Thyroid gland (tissue), 4 donors: ENCODE measurements at regions not wholly inside any gene's neighbourhood (a gene's known extent, or its start where the extent isn't known, plus 50 kb on each side); places are given as distances from the start of the nearest gene placed in this dataset.

Experiments used
- CTCF ChIP-seq, 6 experiments: fragments of 200-600 bp in 3 of 6; fragments of 450-650 bp in 3 of 6; sonication (generic) in 3 of 6; IDR thresholded peaks; one replicate each; pipeline ENCODE4 v1.5.1; 2016 to 2019; ENCODE audit warnings: antibody characterized with exemption in 6 of 6, mild to moderate bottlenecking in 2 of 6, inconsistent platforms in 1 of 6, moderate library complexity in 1 of 6
- POLR2A ChIP-seq, 2 donors: fragments of 450-650 bp; IDR thresholded peaks; one replicate each; pipeline ENCODE4 v1.6.1; 2017; ENCODE audit warnings: antibody characterized with exemption in 2 of 2, mild to moderate bottlenecking in 2 of 2, moderate library complexity in 1 of 2

GRCh38 chr7:13708670-13709069, 280.8 kb downstream of the ETV1 start:
- TF ChIP-seq POLR2A (IDR thresholded peaks at IDR 0.05) (no peak), CTCF (IDR thresholded peaks at IDR 0.05) (no peak)
